HUES48 (cell line): ENCODE measurements at regions not wholly inside any gene's neighbourhood (a gene's known extent, or its start where the extent isn't known, plus 50 kb on each side); places are given as distances from the start of the nearest gene placed in this dataset.

ENCODE experiments used
- H3K27ac ChIP-seq: one replicate; pipeline ENCODE4 v1.7.0; 2013; ENCODE audit warnings: low read depth, low read length, inconsistent platforms
- H3K27me3 ChIP-seq: 2 replicates; pipeline ENCODE4 v1.6.1; 2013; ENCODE audit warnings: mild to moderate bottlenecking, low read length; ENCODE audit not compliant: control insufficient read depth, insufficient read depth
- H3K36me3 ChIP-seq: 2 replicates; pipeline ENCODE4 v1.6.1; 2013; ENCODE audit warnings: low read length; ENCODE audit not compliant: control insufficient read depth, insufficient read depth
- H3K4me1 ChIP-seq: 2 replicates; pipeline ENCODE4 v1.6.1; 2013; ENCODE audit warnings: mild to moderate bottlenecking, low read length; ENCODE audit not compliant: control insufficient read depth, insufficient read depth
- H3K4me3 ChIP-seq: 2 replicates; pipeline ENCODE4 v1.5.1; 2013; ENCODE audit warnings: mild to moderate bottlenecking, low read depth, low read length
- H3K9ac ChIP-seq: 2 replicates; pipeline ENCODE4 v1.6.1; 2013; ENCODE audit warnings: mild to moderate bottlenecking, low read depth, low read length, moderate library complexity
- H3K9me3 ChIP-seq: 2 replicates; pipeline ENCODE4 v1.6.1; 2013; ENCODE audit warnings: low read length; ENCODE audit not compliant: control insufficient read depth, insufficient read depth

- no peaks in the 10 kb centered on the region for H3K9me3 ChIP-seq
- no peak overlapping the region for H3K4me3 ChIP-seq
- H3K27me3 ChIP-seq, result no peaks in the 10 kb centered on the region
- no peaks in the 10 kb centered on the region for H3K36me3 ChIP-seq
- no peak overlapping the region for H3K9ac ChIP-seq
- peaks cover 22% of the 10 kb centered on the region for H3K4me1 ChIP-seq
- no peak overlapping the region for H3K27ac ChIP-seq
Measured at GRCh38 chr1:58038574-58038973, 508.0 kb downstream of the OMA1 start.

GRCh38 chr1:58035523-58035922 is 511.0 kb downstream of the OMA1 start:
- Histone ChIP-seq H3K27ac (no peak overlapping the region), H3K27me3 (no peaks in the 10 kb centered on the region), H3K9ac (no peak overlapping the region), H3K36me3 (no peaks in the 10 kb centered on the region), H3K4me3 (no peak overlapping the region), H3K9me3 (no peaks in the 10 kb centered on the region), H3K4me1 (peaks cover 45% of the 10 kb centered on the region)

- no peaks in the 10 kb centered on the region for H3K27me3 ChIP-seq
- H3K4me3 ChIP-seq, result no peak overlapping the region
- H3K9me3 ChIP-seq, result no peaks in the 10 kb centered on the region
- H3K9ac ChIP-seq, result no peak overlapping the region; the same call in 1 of the 2 replicates
- peaks cover 53% of the 10 kb centered on the region for H3K4me1 ChIP-seq
- no peaks in the 10 kb centered on the region for H3K36me3 ChIP-seq
- H3K27ac ChIP-seq, result peak overlapping the region; percentile 85
Measured at GRCh38 chr1:58033311-58033710, 513.2 kb downstream of the OMA1 start.

- Histone ChIP-seq H3K27ac (peak overlapping the region; percentile 85), H3K9ac (peak overlapping the region; percentile 14; the same call in 1 of the 2 replicates)
Measured at GRCh38 chr1:58032611-58033073, 513.9 kb downstream of the OMA1 start.

GRCh38 chr1:58031416-58031815 is 515.1 kb downstream of the OMA1 start:
- H3K9ac ChIP-seq, result no peak overlapping the region; the same call in 1 of the 2 replicates
- peak overlapping the region; percentile 85 for H3K27ac ChIP-seq

More at GRCh38 chr1:58032611-58033073, 513.9 kb downstream of the OMA1 start:
- H3K4me3 ChIP-seq, result no peak overlapping the region
- no peaks in the 10 kb centered on the region for H3K9me3 ChIP-seq
- no peaks in the 10 kb centered on the region for H3K36me3 ChIP-seq
- peaks cover 53% of the 10 kb centered on the region for H3K4me1 ChIP-seq
- no peaks in the 10 kb centered on the region for H3K27me3 ChIP-seq

GRCh38 chr1:58030456-58030855 is 516.1 kb downstream of the OMA1 start:
- no peaks in the 10 kb centered on the region for H3K36me3 ChIP-seq
- peaks cover 50% of the 10 kb centered on the region for H3K4me1 ChIP-seq
- H3K9me3 ChIP-seq, result no peaks in the 10 kb centered on the region
- H3K9ac ChIP-seq, result peak overlapping the region; percentile 12; the same call in 1 of the 2 replicates
- H3K27ac ChIP-seq, result peak overlapping the region; percentile 85
- H3K27me3 ChIP-seq, result no peaks in the 10 kb centered on the region
- no peak overlapping the region; the same call in 1 of the 2 replicates for H3K4me3 ChIP-seq

More at GRCh38 chr1:58031416-58031815, 515.1 kb downstream of the OMA1 start:
- Histone ChIP-seq H3K4me3 (peak overlapping the region; percentile 39), H3K36me3 (no peaks in the 10 kb centered on the region), H3K9me3 (no peaks in the 10 kb centered on the region), H3K4me1 (peaks cover 53% of the 10 kb centered on the region), H3K27me3 (no peaks in the 10 kb centered on the region)

- H3K9me3 ChIP-seq, result no peaks in the 10 kb centered on the region
- H3K4me1 ChIP-seq, result peaks cover 12% of the 10 kb centered on the region; the same call in 1 of the 2 replicates
- H3K27ac ChIP-seq, result no peak overlapping the region
- no peak overlapping the region for H3K4me3 ChIP-seq
- no peaks in the 10 kb centered on the region for H3K36me3 ChIP-seq
- H3K9ac ChIP-seq, result no peak overlapping the region
- no peaks in the 10 kb centered on the region for H3K27me3 ChIP-seq
Measured at GRCh38 chr1:58017641-58018040, 528.9 kb downstream of the OMA1 start.

GRCh38 chr1:58013237-58013636 is 533.3 kb downstream of the OMA1 start:
- Histone ChIP-seq H3K9ac (no peak overlapping the region), H3K27ac (no peak overlapping the region), H3K36me3 (no peaks in the 10 kb centered on the region), H3K4me3 (no peak overlapping the region), H3K4me1 (peaks cover 7% of the 10 kb centered on the region; the same call in 1 of the 2 replicates), H3K27me3 (no peaks in the 10 kb centered on the region), H3K9me3 (no peaks in the 10 kb centered on the region)

- H3K27me3 ChIP-seq, result no peaks in the 10 kb centered on the region
- no peak overlapping the region for H3K4me3 ChIP-seq
- H3K4me1 ChIP-seq, result peaks cover 20% of the 10 kb centered on the region
- H3K9ac ChIP-seq, result no peak overlapping the region
- no peaks in the 10 kb centered on the region for H3K9me3 ChIP-seq
- H3K36me3 ChIP-seq, result no peaks in the 10 kb centered on the region
- H3K27ac ChIP-seq, result no peak overlapping the region
Measured at GRCh38 chr1:58011978-58012377, 534.5 kb downstream of the OMA1 start.

- H3K36me3 ChIP-seq, result no peaks in the 10 kb centered on the region
- H3K9me3 ChIP-seq, result no peaks in the 10 kb centered on the region
- peak overlapping the region; percentile 19; the same call in 1 of the 2 replicates for H3K9ac ChIP-seq
- no peak overlapping the region for H3K4me3 ChIP-seq
- no peaks in the 10 kb centered on the region for H3K27me3 ChIP-seq
- H3K27ac ChIP-seq, result peak overlapping the region; percentile 79
- H3K4me1 ChIP-seq, result peaks cover 62% of the 10 kb centered on the region
Measured at GRCh38 chr1:58006421-58007046, 540.0 kb downstream of the OMA1 start.

- no peaks in the 10 kb centered on the region for H3K9me3 ChIP-seq
- H3K4me1 ChIP-seq, result peaks cover 62% of the 10 kb centered on the region
- H3K27me3 ChIP-seq, result no peaks in the 10 kb centered on the region
- no peaks in the 10 kb centered on the region for H3K36me3 ChIP-seq
- peak overlapping the region; percentile 16 for H3K27ac ChIP-seq
- H3K9ac ChIP-seq, result no peak overlapping the region
- H3K4me3 ChIP-seq, result no peak overlapping the region
Measured at GRCh38 chr1:58005212-58005611, 541.3 kb downstream of the OMA1 start.
